Fibroblast of villous mesenchyme (primary cell): ENCODE measurements at regions not wholly inside any gene's neighbourhood (a gene's known extent, or its start where the extent isn't known, plus 50 kb on each side); places are given as distances from the start of the nearest gene placed in this dataset.

Experiments used
- DNase-seq: peaks from one replicate; pipeline ENCODE4 v3.0.0-alpha.2; 2010; ENCODE audit warnings: low read depth
- H3K4me3 ChIP-seq: 2 replicates; pipeline ENCODE4 v1.5.1; 2011; ENCODE audit warnings: low read depth, mild to moderate bottlenecking, low read length
- CTCF ChIP-seq: IDR thresholded peaks from 2 replicates; pipeline ENCODE4 v1.5.1; 2012; ENCODE audit warnings: low read depth, mild to moderate bottlenecking, low read length; ENCODE audit not compliant: insufficient read depth

DNA sequence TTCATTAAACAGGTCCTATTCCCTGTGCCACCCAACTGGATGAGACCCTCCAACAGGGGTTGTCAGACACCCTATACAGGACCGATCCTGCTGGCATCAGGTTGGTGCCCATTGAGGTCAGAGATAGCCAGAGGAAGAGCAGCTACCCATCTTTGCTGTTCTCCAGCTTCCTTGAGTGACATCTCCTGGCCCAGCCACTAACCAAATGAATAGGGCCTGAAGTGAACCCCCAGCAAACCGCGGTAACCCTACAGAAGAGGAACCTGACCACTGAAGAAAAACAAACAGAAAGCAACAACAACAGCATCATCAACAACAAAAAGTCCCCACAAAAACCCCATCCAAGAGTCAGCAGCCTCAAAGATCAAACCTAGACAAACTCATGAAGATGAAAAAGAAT is 133.6 kb upstream of the ARPP21 start:
- no peak for TF ChIP-seq CTCF
- H3K4me3 ChIP-seq = no peak overlapping the region
- no peak for DNase-seq

- no peak for DNase-seq
- no peak overlapping the region for H3K4me3 ChIP-seq
- TF ChIP-seq CTCF = no peak
Measured at GRCh38 chr3:35519936-35520335, 119.4 kb upstream of the ARPP21 start.

- no peak overlapping the region for H3K4me3 ChIP-seq
- DNase-seq = no peak
- no peak for TF ChIP-seq CTCF
Measured at GRCh38 chr3:35521196-35521595, 118.1 kb upstream of the ARPP21 start.

- DNase-seq = no peak
- H3K4me3 ChIP-seq = no peak overlapping the region
- TF ChIP-seq CTCF = no peak
Measured at GRCh38 chr3:35522450-35522849, 116.9 kb upstream of the ARPP21 start.

- no peak for DNase-seq
- TF ChIP-seq CTCF = no peak
Measured at GRCh38 chr3:35523074-35523473, 116.3 kb upstream of the ARPP21 start.

GRCh38 chr3:35523838-35524237 is 115.5 kb upstream of the ARPP21 start:
- no peak for DNase-seq
- TF ChIP-seq CTCF = no peak

More at GRCh38 chr3:35523074-35523473, 116.3 kb upstream of the ARPP21 start:
- no peak overlapping the region for H3K4me3 ChIP-seq

DNA sequence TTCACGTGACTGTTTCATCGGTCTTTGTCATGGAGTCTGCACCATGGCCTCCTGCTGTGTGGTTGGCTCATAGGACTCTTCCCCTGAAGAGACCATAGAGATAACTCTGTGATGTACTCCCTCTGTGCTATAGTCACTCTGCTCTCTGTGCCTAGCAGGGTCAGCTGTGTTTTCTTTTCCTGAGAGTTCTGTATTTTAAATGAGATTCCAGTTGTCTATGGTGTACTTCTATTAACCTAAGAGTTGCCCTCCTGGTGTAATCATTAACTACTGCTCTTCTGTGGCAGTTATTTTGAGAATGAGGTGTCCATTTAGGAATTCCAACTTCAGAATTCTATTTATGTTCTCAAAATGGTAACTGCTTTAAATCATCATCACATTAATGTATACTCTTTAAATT is 114.5 kb upstream of the ARPP21 start:
- H3K4me3 ChIP-seq = no peak overlapping the region
- no peak for TF ChIP-seq CTCF
- DNase-seq = no peak

More at GRCh38 chr3:35523838-35524237, 115.5 kb upstream of the ARPP21 start:
- H3K4me3 ChIP-seq = no peak overlapping the region
